ENCODE measurements at regions not wholly inside any gene's neighbourhood (a gene's known extent, or its start where the extent isn't known, plus 50 kb on each side); places are given as distances from the start of the nearest gene placed in this dataset.

GRCh38 chr7:125357676-125358455 lies 428.2 kb upstream of the POT1 start:
- TF ChIP-seq CTCF (IDR thresholded peaks at IDR 0.05 in 4 of 5, conservative IDR thresholded peaks at IDR 0.05 in 1 of 5) (no peak), POLR2A (IDR thresholded peaks at IDR 0.05) (no peak)

Data from gastrocnemius medialis (tissue), 4 donors.